HG02571 (cell line): ENCODE measurements at regions not wholly inside any gene's neighbourhood (a gene's known extent, or its start where the extent isn't known, plus 50 kb on each side); places are given as distances from the start of the nearest gene placed in this dataset.
A peak's percentile ranks its signal among the peaks of the same experiment; 100 is the strongest.
"Not testable (repeated sequence)": the region's sequence is repeated elsewhere in the genome, so short reads cannot be mapped to it uniquely, and the experiment has no call there.

Source experiments
- ATAC-seq: cut with Tn5 transposase; IDR thresholded peaks from one replicate; pipeline ENCODE4 v1.9.1; 2021; ENCODE audit warnings: mild to moderate bottlenecking, moderate library complexity; ENCODE audit not compliant: unreplicated experiment

GRCh38 chr16:16992975-16993765 lies 477.6 kb downstream of the XYLT1 start:
- ATAC-seq = no peak

- ATAC-seq = no peak
Measured at GRCh38 chr16:16994831-16995230, 475.9 kb downstream of the XYLT1 start.

- ATAC-seq = no peak
Measured at GRCh38 chr16:16996827-16997226, 473.9 kb downstream of the XYLT1 start.

GRCh38 chr16:16997349-16997748 lies 473.4 kb downstream of the XYLT1 start:
- no peak for ATAC-seq

GRCh38 chr16:17001471-17001870 lies 469.3 kb downstream of the XYLT1 start:
- ATAC-seq = no peak

- no peak for ATAC-seq
Measured at GRCh38 chr16:17002565-17002964, 468.2 kb downstream of the XYLT1 start.

GRCh38 chr16:17005963-17006362 lies 464.8 kb downstream of the XYLT1 start:
- ATAC-seq = not testable (repeated sequence)

GRCh38 chr16:17011712-17012111 lies 459.0 kb downstream of the XYLT1 start:
- no peak for ATAC-seq

- no peak for ATAC-seq
Measured at GRCh38 chr16:17013038-17013437, 457.7 kb downstream of the XYLT1 start.

GRCh38 chr16:17014484-17015121 lies 456.2 kb downstream of the XYLT1 start:
- no peak for ATAC-seq

GRCh38 chr16:17015702-17016101 lies 455.1 kb downstream of the XYLT1 start:
- no peak for ATAC-seq

- ATAC-seq = no peak
Measured at GRCh38 chr16:17017442-17017841, 453.3 kb downstream of the XYLT1 start.

- ATAC-seq = no peak
Measured at GRCh38 chr16:17018585-17018939, 452.2 kb downstream of the XYLT1 start.

GRCh38 chr16:17019366-17019765 lies 451.4 kb downstream of the XYLT1 start:
- ATAC-seq = no peak

- ATAC-seq = no peak
Measured at GRCh38 chr16:17023606-17024005, 447.2 kb downstream of the XYLT1 start.

GRCh38 chr16:17024514-17024913 lies 446.2 kb downstream of the XYLT1 start:
- no peak for ATAC-seq

- ATAC-seq = peak; percentile 75
Measured at GRCh38 chr16:17026600-17027242, 444.0 kb downstream of the XYLT1 start.

- ATAC-seq = no peak
Measured at GRCh38 chr16:17027488-17028129, 443.2 kb downstream of the XYLT1 start.

- no peak for ATAC-seq
Measured at GRCh38 chr16:17029602-17030350, 441.0 kb downstream of the XYLT1 start.

GRCh38 chr16:17031484-17032268 lies 439.1 kb downstream of the XYLT1 start:
- ATAC-seq = no peak
